DND-41 (cell line): ENCODE measurements at regions not wholly inside any gene's neighbourhood (a gene's known extent, or its start where the extent isn't known, plus 50 kb on each side); places are given as distances from the start of the nearest gene placed in this dataset.

Experiments
- ATAC-seq: fragments of 200-7000 bp; cut with Tn5 transposase; 3 replicates; pipeline ENCODE4 v1.9.1; 2021; ENCODE audit warnings: low read depth; ENCODE audit not compliant: insufficient read depth
- DNase-seq: peaks from one replicate; pipeline ENCODE4 v3.0.0-alpha.2; 2020
- H2AFZ ChIP-seq: 2 replicates; pipeline ENCODE4 v1.6.0; 2012; ENCODE audit warnings: low read depth, low read length
- H3K27ac ChIP-seq: 2 replicates; pipeline ENCODE4 v1.5.1; 2012; ENCODE audit warnings: low read length, inconsistent platforms
- H3K27me3 ChIP-seq: fragments of 200-600 bp; sonication (generic); 2 replicates; pipeline ENCODE4 v1.6.0; 2012; ENCODE audit warnings: low read length, mild to moderate bottlenecking, inconsistent platforms; ENCODE audit not compliant: insufficient read depth, poor library complexity
- H3K36me3 ChIP-seq: 2 replicates; pipeline ENCODE4 v1.5.1; 2012; ENCODE audit warnings: low read length, inconsistent platforms; ENCODE audit not compliant: insufficient read depth
- H3K4me1 ChIP-seq: 2 replicates; pipeline ENCODE4 v1.5.1; 2012; ENCODE audit warnings: mild to moderate bottlenecking, low read length; ENCODE audit not compliant: insufficient read depth
- H3K4me2 ChIP-seq: 2 replicates; pipeline ENCODE4 v1.6.0; 2012; ENCODE audit warnings: mild to moderate bottlenecking, moderate library complexity, low read length, inconsistent platforms; ENCODE audit not compliant: insufficient read depth
- H3K4me3 ChIP-seq, 2 experiments: fragments of 200-600 bp in 1 of 2; shearing (Covaris generic) in 1 of 2; 2 replicates each; pipeline ENCODE4 v1.5.1; 2012 to 2016; ENCODE audit warnings: inconsistent platforms in 2 of 2, low read length in 2 of 2, mild to moderate bottlenecking in 2 of 2, low read depth in 1 of 2, moderate library complexity in 1 of 2
- H3K79me2 ChIP-seq: 2 replicates; pipeline ENCODE4 v1.6.0; 2012; ENCODE audit warnings: low read length, inconsistent platforms; ENCODE audit not compliant: insufficient read depth
- H3K9ac ChIP-seq: 2 replicates; pipeline ENCODE4 v1.6.0; 2012; ENCODE audit warnings: low read depth, mild to moderate bottlenecking, inconsistent platforms, low read length, moderate library complexity
- H3K9me3 ChIP-seq: 2 replicates; pipeline ENCODE4 v1.5.1; 2012; ENCODE audit warnings: low read length, moderate library complexity, mild to moderate bottlenecking, inconsistent platforms; ENCODE audit not compliant: insufficient read depth, severe bottlenecking
- H4K20me1 ChIP-seq: 2 replicates; pipeline ENCODE4 v1.6.0; 2012; ENCODE audit warnings: low read length; ENCODE audit not compliant: insufficient read depth
- EZH2 ChIP-seq: IDR thresholded peaks from 3 replicates; pipeline ENCODE4 v1.6.1; 2012; ENCODE audit warnings: borderline replicate concordance, low read depth, mild to moderate bottlenecking, moderate library complexity, low read length, inconsistent platforms; ENCODE audit not compliant: severe bottlenecking
- TF ChIP-seq, protein P1 (sequence below): IDR thresholded peaks from 2 replicates; pipeline ENCODE4 v1.5.1; 2012; ENCODE audit warnings: borderline replicate concordance, low read length, moderate library complexity, mild to moderate bottlenecking; ENCODE audit not compliant: poor library complexity, severe bottlenecking; ENCODE audit errors: extremely low read depth

DNA sequence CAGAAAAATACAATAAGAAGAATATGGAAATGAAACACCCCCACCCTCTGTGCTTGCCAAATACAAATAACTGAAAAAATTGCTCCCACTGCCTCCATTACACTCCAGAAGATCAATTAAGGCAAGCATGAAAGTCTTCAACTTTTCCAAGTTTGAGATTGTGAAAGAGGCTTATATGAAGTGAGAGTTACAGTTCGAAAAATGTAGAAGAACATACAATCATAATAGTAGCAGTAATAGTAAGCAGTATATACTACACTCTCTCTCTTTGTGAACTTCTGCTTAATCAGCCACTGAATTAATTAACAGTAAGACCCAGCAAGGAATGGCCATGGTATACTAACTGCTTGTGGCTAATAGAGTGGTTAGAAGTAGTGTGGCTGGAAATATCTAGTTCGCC is 923.2 kb downstream of the RPA4 start:
- Histone ChIP-seq H3K4me2 (no peak overlapping the region), H3K36me3 (no peaks in the 10 kb centered on the region), H4K20me1 (no peaks in the 10 kb centered on the region), H3K79me2 (no peaks in the 10 kb centered on the region), H2AFZ (no peak overlapping the region), H3K27me3 (no peaks in the 10 kb centered on the region), H3K27ac (no peak overlapping the region), H3K9me3 (no peaks in the 10 kb centered on the region), H3K4me1 (no peaks in the 10 kb centered on the region), H3K4me3 (no peak overlapping the region), H3K9ac (no peak overlapping the region)
- no peak for ATAC-seq
- DNase-seq, result no peak
- no peak for TF ChIP-seq EZH2
- TF ChIP-seq, protein P1, sequence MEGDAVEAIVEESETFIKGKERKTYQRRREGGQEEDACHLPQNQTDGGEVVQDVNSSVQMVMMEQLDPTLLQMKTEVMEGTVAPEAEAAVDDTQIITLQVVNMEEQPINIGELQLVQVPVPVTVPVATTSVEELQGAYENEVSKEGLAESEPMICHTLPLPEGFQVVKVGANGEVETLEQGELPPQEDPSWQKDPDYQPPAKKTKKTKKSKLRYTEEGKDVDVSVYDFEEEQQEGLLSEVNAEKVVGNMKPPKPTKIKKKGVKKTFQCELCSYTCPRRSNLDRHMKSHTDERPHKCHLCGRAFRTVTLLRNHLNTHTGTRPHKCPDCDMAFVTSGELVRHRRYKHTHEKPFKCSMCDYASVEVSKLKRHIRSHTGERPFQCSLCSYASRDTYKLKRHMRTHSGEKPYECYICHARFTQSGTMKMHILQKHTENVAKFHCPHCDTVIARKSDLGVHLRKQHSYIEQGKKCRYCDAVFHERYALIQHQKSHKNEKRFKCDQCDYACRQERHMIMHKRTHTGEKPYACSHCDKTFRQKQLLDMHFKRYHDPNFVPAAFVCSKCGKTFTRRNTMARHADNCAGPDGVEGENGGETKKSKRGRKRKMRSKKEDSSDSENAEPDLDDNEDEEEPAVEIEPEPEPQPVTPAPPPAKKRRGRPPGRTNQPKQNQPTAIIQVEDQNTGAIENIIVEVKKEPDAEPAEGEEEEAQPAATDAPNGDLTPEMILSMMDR, result no peak

DNA sequence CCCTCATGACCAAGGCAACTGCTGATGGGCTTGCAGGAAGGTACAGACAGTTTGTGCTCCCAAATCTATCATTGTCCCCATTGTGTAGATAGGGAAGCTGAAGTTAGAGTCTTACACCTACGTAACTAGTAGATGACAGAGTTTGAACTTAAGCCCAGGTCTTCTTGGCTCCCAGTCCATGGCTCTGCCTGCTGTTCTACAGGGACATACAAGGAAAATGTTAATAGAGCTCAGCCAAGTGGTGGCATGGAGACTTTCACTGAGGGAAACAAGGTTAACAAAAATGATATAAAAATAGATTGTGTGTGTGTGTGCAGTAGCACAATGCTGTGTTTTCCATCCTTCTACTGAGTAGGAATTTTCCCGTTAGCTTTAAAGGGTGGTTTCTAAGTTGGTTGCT is 936.5 kb downstream of the RPA4 start:
- no peak overlapping the region for H2AFZ ChIP-seq
- H3K27ac ChIP-seq, result no peak overlapping the region
- no peaks in the 10 kb centered on the region for H3K36me3 ChIP-seq
- H3K4me2 ChIP-seq, result no peak overlapping the region
- H3K27me3 ChIP-seq, result no peaks in the 10 kb centered on the region
- no peaks in the 10 kb centered on the region for H4K20me1 ChIP-seq
- ATAC-seq (no peak), DNase-seq (no peak)
- H3K4me3 ChIP-seq, result no peak overlapping the region
- no peaks in the 10 kb centered on the region for H3K79me2 ChIP-seq
- TF ChIP-seq EZH2, result no peak
- TF ChIP-seq, protein P1, result no peak
- no peaks in the 10 kb centered on the region for H3K4me1 ChIP-seq
- no peaks in the 10 kb centered on the region for H3K9me3 ChIP-seq
- H3K9ac ChIP-seq, result no peak overlapping the region

GRCh38 chrX:97828471-97828870 is 944.8 kb downstream of the RPA4 start:
- Histone ChIP-seq H2AFZ (no peak overlapping the region), H3K27me3 (no peaks in the 10 kb centered on the region), H3K9ac (no peak overlapping the region), H3K4me1 (no peaks in the 10 kb centered on the region), H3K4me3 (no peak overlapping the region), H3K27ac (no peak overlapping the region), H3K9me3 (no peaks in the 10 kb centered on the region), H3K36me3 (no peaks in the 10 kb centered on the region), H3K79me2 (no peaks in the 10 kb centered on the region), H3K4me2 (no peak overlapping the region), H4K20me1 (no peaks in the 10 kb centered on the region)
- TF ChIP-seq EZH2, result no peak
- TF ChIP-seq, protein P1, result no peak
- ATAC-seq (no peak), DNase-seq (no peak)

GRCh38 chrX:97835969-97836368 is 952.3 kb downstream of the RPA4 start:
- no peak overlapping the region for H3K4me3 ChIP-seq
- H3K36me3 ChIP-seq, result no peaks in the 10 kb centered on the region
- no peaks in the 10 kb centered on the region for H3K9me3 ChIP-seq
- H3K4me2 ChIP-seq, result no peak overlapping the region
- H3K27ac ChIP-seq, result no peak overlapping the region
- H3K4me1 ChIP-seq, result no peaks in the 10 kb centered on the region
- TF ChIP-seq, protein P1, result no peak
- TF ChIP-seq EZH2, result no peak
- no peaks in the 10 kb centered on the region for H4K20me1 ChIP-seq
- no peak for ATAC-seq
- no peaks in the 10 kb centered on the region for H3K79me2 ChIP-seq
- H3K27me3 ChIP-seq, result no peaks in the 10 kb centered on the region
- no peak overlapping the region for H2AFZ ChIP-seq
- no peak overlapping the region for H3K9ac ChIP-seq
- DNase-seq, result no peak
